HCT116 (cell line): ENCODE measurements at regions not wholly inside any gene's neighbourhood (a gene's known extent, or its start where the extent isn't known, plus 50 kb on each side); places are given as distances from the start of the nearest gene placed in this dataset.

Experiments used
- ATAC-seq: fragments of 200-7000 bp; cut with Tn5 transposase; 2 replicates; pipeline ENCODE4 v1.9.1; 2020; ENCODE audit warnings: mild to moderate bottlenecking, moderate library complexity
- BruUV-seq: library from RNA; stranded (reverse); fragments of 400-500 nt; replicated peaks from 2 replicates; lab custom pipeline; 2021; lab: Mats Ljungman, UMichigan
- CTCF ChIA-PET: fragments of 300-600 bp; sonication (Branson Sonifier 250); formaldehyde crosslinking; loops from one replicate; lab custom pipeline; 2021; ENCODE audit warnings: antibody characterized with exemption; lab: Charles Lee
- POLR2A ChIA-PET: fragments of 300-600, 350-600 bp; sonication (Branson Sonifier 250); formaldehyde crosslinking; loops from one replicate; lab custom pipeline; 2021; ENCODE audit warnings: antibody characterized with exemption; lab: Charles Lee
- RAD21 ChIA-PET, 2 experiments: fragments of 300-600 bp; sonication (Branson Sonifier 250); formaldehyde crosslinking; loops; one replicate each; lab custom pipeline; 2023; ENCODE audit warnings: low total read pairs in 2 of 2; ENCODE audit not compliant: uncharacterized antibody in 2 of 2, unreplicated experiment in 2 of 2, low non-redundant PET in 1 of 2; lab: Charles Lee
- DNase-seq: peaks from one replicate; pipeline ENCODE4 v3.0.0-alpha.2; 2010; ENCODE audit warnings: low read depth, low spot score
- H2AFZ ChIP-seq: fragments of 200-600 bp; shearing (Covaris generic), sonication (generic); 2 replicates; pipeline ENCODE4 v1.6.1; 2017; ENCODE audit warnings: low read depth, mixed run types, mixed read lengths, antibody characterized with exemption, low read length; ENCODE audit not compliant: poor library complexity, severe bottlenecking
- H3K27ac ChIP-seq: 2 replicates; pipeline ENCODE4 v1.5.1; 2012; ENCODE audit warnings: low read depth, low read length
- H3K27me3 ChIP-seq: fragments of 200-600 bp; sonication (generic); 2 replicates; pipeline ENCODE4 v1.6.1; 2016; ENCODE audit warnings: mixed run types, low read length, mixed read lengths; ENCODE audit not compliant: insufficient read depth
- H3K36me3 ChIP-seq, 2 experiments: fragments of 200-500 bp in 1 of 2; fragments of 200-600 bp in 1 of 2; sonication (Bioruptor generic) in 1 of 2; sonication (generic) in 1 of 2; 2 replicates each; pipeline versions ENCODE4 v1.5.1 to v1.6.1; 2014 to 2016; ENCODE audit warnings: low read length in 2 of 2, inconsistent platforms in 1 of 2, mixed read lengths in 1 of 2, mixed run types in 1 of 2; ENCODE audit not compliant: insufficient read depth in 2 of 2, control insufficient read depth in 1 of 2
- H3K4me1 ChIP-seq, 2 experiments: fragments of 200-600 bp in 1 of 2; sonication (generic) in 1 of 2; 2 replicates each; pipeline versions ENCODE4 v1.5.1 to v1.6.1; 2012 to 2017; ENCODE audit warnings: low read length in 2 of 2, inconsistent platforms in 1 of 2, mild to moderate bottlenecking in 1 of 2, mixed read lengths in 1 of 2, mixed run types in 1 of 2, moderate library complexity in 1 of 2; ENCODE audit not compliant: insufficient read depth in 2 of 2, control insufficient read depth in 1 of 2
- H3K4me2 ChIP-seq: fragments of 200-600 bp; sonication (generic); 2 replicates; pipeline ENCODE4 v1.6.1; 2017; ENCODE audit warnings: mixed run types, low read length, mixed read lengths
- H3K4me3 ChIP-seq, 2 experiments: fragments of 200-600 bp in 1 of 2; sonication (generic) in 1 of 2; replicated peaks in 1 of 2; 2 replicates each; pipeline ENCODE4 v1.5.1; 2011 to 2016; ENCODE audit warnings: low read length in 2 of 2, control low read depth in 1 of 2, low read depth in 1 of 2, mild to moderate bottlenecking in 1 of 2, mixed read lengths in 1 of 2, mixed run types in 1 of 2
- H3K79me2 ChIP-seq: fragments of 200-600 bp; sonication (generic); 2 replicates; pipeline ENCODE4 v1.6.1; 2017; ENCODE audit warnings: mild to moderate bottlenecking, mixed run types, low read length, moderate library complexity, mixed read lengths; ENCODE audit not compliant: insufficient read depth
- H3K9ac ChIP-seq: fragments of 200-600 bp; sonication (generic); 2 replicates; pipeline ENCODE4 v1.6.1; 2016; ENCODE audit warnings: low read length, mixed read lengths
- H3K9me2 ChIP-seq: fragments of 200-600 bp; sonication (generic), shearing (Covaris generic); 2 replicates; pipeline ENCODE4 v1.6.1; 2017; ENCODE audit warnings: mixed run types, mild to moderate bottlenecking, moderate library complexity; ENCODE audit not compliant: insufficient read depth
- H3K9me3 ChIP-seq, 2 experiments: fragments of 200-500 bp in 1 of 2; fragments of 200-600 bp in 1 of 2; sonication (Bioruptor generic) in 1 of 2; sonication (generic) in 1 of 2; 2 replicates each; pipeline ENCODE4 v1.6.1; 2014 to 2017; ENCODE audit warnings: low read length in 2 of 2, mixed read lengths in 2 of 2, inconsistent platforms in 1 of 2, low read depth in 1 of 2, mild to moderate bottlenecking in 1 of 2, mixed run types in 1 of 2, moderate library complexity in 1 of 2; ENCODE audit not compliant: control insufficient read depth in 1 of 2, insufficient read depth in 1 of 2
- H4K20me1 ChIP-seq: fragments of 200-600 bp; sonication (generic), shearing (Covaris generic); 2 replicates; pipeline ENCODE4 v1.6.1; 2017; ENCODE audit warnings: mixed run types, mild to moderate bottlenecking, moderate library complexity; ENCODE audit not compliant: insufficient read depth
- CBX3 ChIP-seq: IDR thresholded peaks from 2 replicates; pipeline ENCODE4 v1.6.1; 2012; ENCODE audit warnings: low read depth
- EGR1 ChIP-seq: IDR thresholded peaks from 2 replicates; pipeline ENCODE4 v1.6.1; 2012; ENCODE audit warnings: low read depth
- EZH2 ChIP-seq: fragments of 200-600 bp; sonication (generic); IDR thresholded peaks from 2 replicates; pipeline ENCODE4 v1.6.1; 2017; ENCODE audit warnings: antibody characterized with exemption, mixed run types
- EZH2phosphoT487 ChIP-seq: fragments of 200-600 bp; IDR thresholded peaks from 2 replicates; pipeline ENCODE4 v1.6.1; 2018; ENCODE audit warnings: antibody characterized with exemption, borderline replicate concordance
- POLR2AphosphoS5 ChIP-seq: IDR thresholded peaks from 2 replicates; pipeline ENCODE4 v1.6.1; 2011; ENCODE audit warnings: mild to moderate bottlenecking, low read depth, low read length, moderate library complexity
- RAD21 ChIP-seq: IDR thresholded peaks from 2 replicates; pipeline ENCODE4 v1.6.1; 2012; ENCODE audit warnings: low read depth, mild to moderate bottlenecking
- SIN3A ChIP-seq: IDR thresholded peaks from 2 replicates; pipeline ENCODE4 v1.6.1; 2012; ENCODE audit warnings: low read depth
- TCF7L2 ChIP-seq: IDR thresholded peaks from 2 replicates; pipeline ENCODE4 v1.7.0; 2011; ENCODE audit warnings: borderline replicate concordance, inconsistent platforms; ENCODE audit not compliant: insufficient read depth, insufficient read length; ENCODE audit errors: extremely low read depth
- YY1 ChIP-seq: IDR thresholded peaks from 2 replicates; pipeline ENCODE4 v1.6.1; 2011; ENCODE audit warnings: low read length, low read depth, moderate library complexity, mild to moderate bottlenecking; ENCODE audit not compliant: insufficient replicate concordance; ENCODE audit errors: extremely low read depth
- ZFX ChIP-seq: fragments of 450-650 bp; IDR thresholded peaks from 2 replicates; pipeline ENCODE4 v1.6.1; 2017
- ZNF274 ChIP-seq: fragments of 200-500 bp; sonication (Bioruptor generic); IDR thresholded peaks from 2 replicates; pipeline ENCODE4 v1.6.1; 2014; ENCODE audit warnings: mild to moderate bottlenecking, low read depth, low read length, inconsistent platforms
- intact Hi-C: fragments of 100-400 bp; cut with micrococcal nuclease; formaldehyde crosslinking; loops from 2 replicates; pipeline ENCODE4 v1.10.0; 2022
- TF ChIP-seq, protein P1 (sequence below): IDR thresholded peaks from 2 replicates; pipeline ENCODE4 v1.6.1; 2011; ENCODE audit warnings: mild to moderate bottlenecking, low read length, moderate library complexity; ENCODE audit not compliant: insufficient replicate concordance; ENCODE audit errors: extremely low read depth
- TF ChIP-seq, protein P2 (sequence below), 3 experiments: fragments of 200-600 bp in 1 of 3; sonication (generic) in 1 of 3; IDR thresholded peaks in 2 of 3; conservative IDR thresholded peaks in 1 of 3; 2 replicates each; pipeline ENCODE4 v1.5.1; 2012 to 2017; ENCODE audit warnings: low read depth in 2 of 3, low read length in 2 of 3, antibody characterized with exemption in 1 of 3, borderline replicate concordance in 1 of 3, control low read depth in 1 of 3, mild to moderate bottlenecking in 1 of 3, mixed read lengths in 1 of 3, mixed run types in 1 of 3, moderate library complexity in 1 of 3; ENCODE audit not compliant: insufficient read depth in 1 of 3
- TF ChIP-seq, protein P3 (sequence below): IDR thresholded peaks from 2 replicates; pipeline ENCODE4 v1.6.1; 2012
- TF ChIP-seq, protein P4 (sequence below): IDR thresholded peaks from 2 replicates; pipeline ENCODE4 v1.6.1; 2012; ENCODE audit warnings: low read depth

DNA sequence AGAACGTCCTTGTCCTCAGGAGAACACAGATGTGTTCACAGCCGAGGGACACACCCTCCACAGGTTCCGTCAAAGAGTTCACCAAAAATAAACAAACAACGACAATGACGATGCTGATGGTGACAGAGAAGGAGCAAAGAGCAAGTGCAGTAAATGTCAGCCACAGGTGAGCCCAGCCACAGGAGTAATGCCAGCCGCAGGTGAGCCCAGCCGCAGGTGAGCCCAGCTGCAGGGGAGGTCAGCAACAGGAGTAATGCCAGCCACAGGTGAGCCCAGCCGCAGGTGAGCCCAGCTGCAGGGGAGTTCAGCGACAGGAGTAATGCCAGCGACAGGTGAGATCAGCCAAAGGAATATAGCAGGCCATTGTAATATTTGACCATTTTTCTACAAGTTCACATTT, 315.2 kb downstream of the FOXL1 start:
- RAD21 ChIA-PET = no interaction called here
- ATAC-seq = no peak
- no peaks in the 10 kb centered on the region for H3K9me3 ChIP-seq

More for the DNA sequence above, 315.2 kb downstream of the FOXL1 start:
- H3K79me2 ChIP-seq = no peaks in the 10 kb centered on the region
- no peaks in the 10 kb centered on the region for H4K20me1 ChIP-seq
- peaks cover 48% of the 10 kb centered on the region for H3K27me3 ChIP-seq
- no peak overlapping the region for H3K9ac ChIP-seq
- intact Hi-C loops = no loop called here
- no peak for DNase-seq
- CTCF ChIA-PET = no interaction called here
- H3K9me2 ChIP-seq = no peaks in the 10 kb centered on the region
- no peaks in the 10 kb centered on the region for H3K4me1 ChIP-seq
- H3K4me2 ChIP-seq = no peak overlapping the region
- H2AFZ ChIP-seq = no peak overlapping the region
- TF ChIP-seq SIN3A = no peak
- TF ChIP-seq POLR2AphosphoS5 = no peak
- no peak for TF ChIP-seq RAD21
- TF ChIP-seq, protein P1, sequence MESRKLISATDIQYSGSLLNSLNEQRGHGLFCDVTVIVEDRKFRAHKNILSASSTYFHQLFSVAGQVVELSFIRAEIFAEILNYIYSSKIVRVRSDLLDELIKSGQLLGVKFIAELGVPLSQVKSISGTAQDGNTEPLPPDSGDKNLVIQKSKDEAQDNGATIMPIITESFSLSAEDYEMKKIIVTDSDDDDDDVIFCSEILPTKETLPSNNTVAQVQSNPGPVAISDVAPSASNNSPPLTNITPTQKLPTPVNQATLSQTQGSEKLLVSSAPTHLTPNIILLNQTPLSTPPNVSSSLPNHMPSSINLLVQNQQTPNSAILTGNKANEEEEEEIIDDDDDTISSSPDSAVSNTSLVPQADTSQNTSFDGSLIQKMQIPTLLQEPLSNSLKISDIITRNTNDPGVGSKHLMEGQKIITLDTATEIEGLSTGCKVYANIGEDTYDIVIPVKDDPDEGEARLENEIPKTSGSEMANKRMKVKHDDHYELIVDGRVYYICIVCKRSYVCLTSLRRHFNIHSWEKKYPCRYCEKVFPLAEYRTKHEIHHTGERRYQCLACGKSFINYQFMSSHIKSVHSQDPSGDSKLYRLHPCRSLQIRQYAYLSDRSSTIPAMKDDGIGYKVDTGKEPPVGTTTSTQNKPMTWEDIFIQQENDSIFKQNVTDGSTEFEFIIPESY = no peak
- no peak for TF ChIP-seq ZNF274
- no peak for TF ChIP-seq CBX3
- TF ChIP-seq, protein P2, sequence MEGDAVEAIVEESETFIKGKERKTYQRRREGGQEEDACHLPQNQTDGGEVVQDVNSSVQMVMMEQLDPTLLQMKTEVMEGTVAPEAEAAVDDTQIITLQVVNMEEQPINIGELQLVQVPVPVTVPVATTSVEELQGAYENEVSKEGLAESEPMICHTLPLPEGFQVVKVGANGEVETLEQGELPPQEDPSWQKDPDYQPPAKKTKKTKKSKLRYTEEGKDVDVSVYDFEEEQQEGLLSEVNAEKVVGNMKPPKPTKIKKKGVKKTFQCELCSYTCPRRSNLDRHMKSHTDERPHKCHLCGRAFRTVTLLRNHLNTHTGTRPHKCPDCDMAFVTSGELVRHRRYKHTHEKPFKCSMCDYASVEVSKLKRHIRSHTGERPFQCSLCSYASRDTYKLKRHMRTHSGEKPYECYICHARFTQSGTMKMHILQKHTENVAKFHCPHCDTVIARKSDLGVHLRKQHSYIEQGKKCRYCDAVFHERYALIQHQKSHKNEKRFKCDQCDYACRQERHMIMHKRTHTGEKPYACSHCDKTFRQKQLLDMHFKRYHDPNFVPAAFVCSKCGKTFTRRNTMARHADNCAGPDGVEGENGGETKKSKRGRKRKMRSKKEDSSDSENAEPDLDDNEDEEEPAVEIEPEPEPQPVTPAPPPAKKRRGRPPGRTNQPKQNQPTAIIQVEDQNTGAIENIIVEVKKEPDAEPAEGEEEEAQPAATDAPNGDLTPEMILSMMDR (IDR thresholded peaks at IDR 0.05 in 2 of 3, conservative IDR thresholded peaks at IDR 0.05 in 1 of 3; ENCODE audit: borderline replicate concordance in 1 of 3, insufficient read depth in 1 of 3, low read depth in 2 of 3, low read length in 2 of 3) = no peak
- TF ChIP-seq, protein P3, sequence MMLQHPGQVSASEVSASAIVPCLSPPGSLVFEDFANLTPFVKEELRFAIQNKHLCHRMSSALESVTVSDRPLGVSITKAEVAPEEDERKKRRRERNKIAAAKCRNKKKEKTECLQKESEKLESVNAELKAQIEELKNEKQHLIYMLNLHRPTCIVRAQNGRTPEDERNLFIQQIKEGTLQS = no peak
- no peak for TF ChIP-seq EZH2phosphoT487
- no peak for TF ChIP-seq EZH2
- no peak for TF ChIP-seq EGR1
- TF ChIP-seq, protein P4, sequence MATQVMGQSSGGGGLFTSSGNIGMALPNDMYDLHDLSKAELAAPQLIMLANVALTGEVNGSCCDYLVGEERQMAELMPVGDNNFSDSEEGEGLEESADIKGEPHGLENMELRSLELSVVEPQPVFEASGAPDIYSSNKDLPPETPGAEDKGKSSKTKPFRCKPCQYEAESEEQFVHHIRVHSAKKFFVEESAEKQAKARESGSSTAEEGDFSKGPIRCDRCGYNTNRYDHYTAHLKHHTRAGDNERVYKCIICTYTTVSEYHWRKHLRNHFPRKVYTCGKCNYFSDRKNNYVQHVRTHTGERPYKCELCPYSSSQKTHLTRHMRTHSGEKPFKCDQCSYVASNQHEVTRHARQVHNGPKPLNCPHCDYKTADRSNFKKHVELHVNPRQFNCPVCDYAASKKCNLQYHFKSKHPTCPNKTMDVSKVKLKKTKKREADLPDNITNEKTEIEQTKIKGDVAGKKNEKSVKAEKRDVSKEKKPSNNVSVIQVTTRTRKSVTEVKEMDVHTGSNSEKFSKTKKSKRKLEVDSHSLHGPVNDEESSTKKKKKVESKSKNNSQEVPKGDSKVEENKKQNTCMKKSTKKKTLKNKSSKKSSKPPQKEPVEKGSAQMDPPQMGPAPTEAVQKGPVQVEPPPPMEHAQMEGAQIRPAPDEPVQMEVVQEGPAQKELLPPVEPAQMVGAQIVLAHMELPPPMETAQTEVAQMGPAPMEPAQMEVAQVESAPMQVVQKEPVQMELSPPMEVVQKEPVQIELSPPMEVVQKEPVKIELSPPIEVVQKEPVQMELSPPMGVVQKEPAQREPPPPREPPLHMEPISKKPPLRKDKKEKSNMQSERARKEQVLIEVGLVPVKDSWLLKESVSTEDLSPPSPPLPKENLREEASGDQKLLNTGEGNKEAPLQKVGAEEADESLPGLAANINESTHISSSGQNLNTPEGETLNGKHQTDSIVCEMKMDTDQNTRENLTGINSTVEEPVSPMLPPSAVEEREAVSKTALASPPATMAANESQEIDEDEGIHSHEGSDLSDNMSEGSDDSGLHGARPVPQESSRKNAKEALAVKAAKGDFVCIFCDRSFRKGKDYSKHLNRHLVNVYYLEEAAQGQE = no peak
- no peak for TF ChIP-seq ZFX
- TF ChIP-seq TCF7L2 = no peak
- no peak for TF ChIP-seq YY1
- no peaks in the 10 kb centered on the region for H3K36me3 ChIP-seq
- H3K27ac ChIP-seq = no peak overlapping the region
- POLR2A ChIA-PET = no interaction called here
- no TSS peak for BruUV-seq
- no peak overlapping the region for H3K4me3 ChIP-seq
